IPS DF 4.7 (cell line): ENCODE measurements at regions not wholly inside any gene's neighbourhood (a gene's known extent, or its start where the extent isn't known, plus 50 kb on each side); places are given as distances from the start of the nearest gene placed in this dataset.
"Not testable (repeated sequence)": the region's sequence is repeated elsewhere in the genome, so short reads cannot be mapped to it uniquely, and the experiment has no call there.

Source experiments
- DNase-seq: peaks from one replicate; pipeline ENCODE4 v3.0.0-alpha.2; 2013; ENCODE audit warnings: low spot score; ENCODE audit errors: extremely low read depth

DNA sequence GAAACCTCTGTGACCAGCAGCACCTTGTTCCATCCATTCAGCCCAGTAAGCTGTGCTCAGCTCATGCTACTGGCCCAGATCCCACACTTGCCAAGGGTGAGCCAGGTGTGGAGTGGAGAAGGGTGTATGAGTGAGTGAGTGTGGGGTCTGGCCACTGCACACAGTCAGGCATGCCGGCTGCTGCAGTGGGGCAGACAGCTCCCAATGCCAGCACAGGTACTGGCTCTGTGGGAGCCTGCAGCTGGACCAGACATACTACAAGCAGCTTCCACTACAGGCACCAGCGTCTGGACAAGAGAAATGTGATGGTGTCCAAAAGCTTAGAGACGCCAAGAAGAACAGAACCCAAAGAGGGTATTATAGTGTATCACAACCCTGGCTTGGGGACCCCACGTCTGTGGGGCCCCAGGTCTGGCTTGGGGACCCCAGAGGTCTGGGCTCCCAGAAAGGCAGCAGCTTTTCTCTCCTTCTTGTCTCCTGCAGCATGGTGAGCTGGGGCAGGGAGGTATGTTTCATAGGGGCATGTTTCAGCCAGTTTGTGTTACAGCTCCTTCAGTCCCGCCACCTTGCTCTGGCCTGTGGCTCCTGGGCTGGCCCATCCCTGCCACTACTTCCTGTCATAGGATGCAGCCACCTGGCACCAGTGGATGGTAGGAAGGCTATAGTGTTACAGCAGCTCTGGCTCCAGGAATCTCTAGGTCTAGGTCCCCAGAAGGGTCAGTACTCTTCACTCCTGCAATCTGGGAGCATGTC, 152.4 kb upstream of the HSF2 start:
- no peak for DNase-seq

DNA sequence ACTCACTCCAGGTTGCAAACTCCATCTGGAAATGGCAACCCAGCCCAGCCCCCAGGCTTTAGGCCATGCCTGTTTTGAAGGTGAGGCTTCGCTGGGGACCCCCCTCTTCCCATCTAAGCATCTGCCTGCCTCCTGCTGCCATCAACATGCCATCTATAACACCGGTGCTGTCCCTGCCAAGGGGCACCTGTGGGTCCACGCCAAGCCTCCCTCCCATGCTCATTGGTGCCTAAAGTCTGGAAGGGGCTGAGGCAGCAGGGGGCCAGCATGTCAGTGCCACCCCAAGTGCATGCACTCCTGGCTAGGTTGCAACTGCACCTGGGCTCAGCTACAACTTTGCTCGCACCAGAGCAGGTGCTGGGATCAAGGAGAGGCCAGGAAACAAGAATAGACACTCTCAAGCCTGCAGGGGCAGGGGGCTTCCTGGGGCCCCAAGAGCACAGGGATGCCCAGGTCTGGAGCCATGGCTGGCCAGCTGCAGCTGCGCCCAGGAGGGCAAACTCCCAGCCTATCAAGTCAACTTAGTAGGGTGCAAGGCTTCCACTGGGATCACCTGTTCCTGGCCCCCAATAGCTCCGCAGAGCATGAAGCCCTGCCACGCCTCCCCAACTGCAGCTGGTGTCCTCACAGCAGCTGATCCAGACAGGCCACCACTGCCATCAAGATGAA, 151.3 kb upstream of the HSF2 start:
- no peak for DNase-seq

DNA sequence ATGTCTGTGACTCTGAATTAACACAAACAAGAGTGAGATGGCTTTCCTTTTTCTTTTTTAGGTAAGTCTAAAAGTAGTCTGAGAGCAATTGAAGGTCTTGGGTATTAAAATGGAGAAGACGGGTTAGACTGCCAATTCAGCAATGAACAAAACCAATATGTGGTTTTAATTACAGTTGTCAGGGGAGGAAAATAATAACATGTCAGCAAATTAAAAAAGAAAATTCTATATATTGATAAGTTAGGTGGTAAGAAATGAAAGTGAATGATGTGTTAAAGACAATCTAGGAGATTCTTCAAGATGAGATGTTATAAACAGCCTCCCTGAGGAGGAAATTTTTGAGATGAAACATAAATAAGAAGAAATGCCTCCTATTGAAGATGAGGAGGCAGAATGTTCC, 150.6 kb upstream of the HSF2 start:
- DNase-seq = no peak

DNA sequence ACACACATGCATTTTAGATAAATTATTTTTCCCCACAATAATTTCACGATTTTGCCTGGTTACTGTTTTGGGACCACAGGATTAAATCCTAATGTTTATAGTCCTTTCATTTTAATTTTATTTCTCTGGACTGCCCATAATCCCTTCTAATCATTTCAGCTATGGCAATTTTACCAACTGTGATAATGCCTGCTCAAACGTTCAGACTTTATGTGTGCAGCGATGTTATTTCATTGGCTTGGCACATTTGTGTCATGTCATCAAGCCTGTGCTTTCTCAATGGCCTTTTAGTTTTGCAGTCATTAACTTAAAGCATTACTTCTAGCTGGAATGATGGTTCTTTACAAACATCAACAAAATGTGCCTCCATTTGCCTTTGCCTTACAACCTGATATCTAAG, 140.6 kb upstream of the HSF2 start:
- no peak for DNase-seq

DNA sequence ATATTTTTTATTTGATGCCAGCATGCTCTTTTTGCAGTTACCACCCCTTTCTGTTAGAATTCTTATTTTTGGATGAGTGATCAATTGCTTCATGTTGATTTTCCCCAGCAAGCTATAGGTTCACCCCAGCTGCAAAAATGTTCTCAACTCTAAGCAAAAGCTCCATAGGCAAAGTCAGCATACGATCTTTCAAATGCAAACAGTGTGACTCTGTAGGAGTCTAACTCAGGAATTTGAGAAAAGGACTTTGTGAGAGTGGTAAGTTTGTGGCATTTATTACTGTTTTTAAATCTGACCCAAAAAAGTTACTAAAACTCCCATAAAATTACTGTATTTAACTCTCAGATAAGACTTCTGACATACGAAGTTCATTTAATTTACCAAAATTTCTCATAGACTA, 134.9 kb upstream of the HSF2 start:
- peak; percentile 36 for DNase-seq

DNA sequence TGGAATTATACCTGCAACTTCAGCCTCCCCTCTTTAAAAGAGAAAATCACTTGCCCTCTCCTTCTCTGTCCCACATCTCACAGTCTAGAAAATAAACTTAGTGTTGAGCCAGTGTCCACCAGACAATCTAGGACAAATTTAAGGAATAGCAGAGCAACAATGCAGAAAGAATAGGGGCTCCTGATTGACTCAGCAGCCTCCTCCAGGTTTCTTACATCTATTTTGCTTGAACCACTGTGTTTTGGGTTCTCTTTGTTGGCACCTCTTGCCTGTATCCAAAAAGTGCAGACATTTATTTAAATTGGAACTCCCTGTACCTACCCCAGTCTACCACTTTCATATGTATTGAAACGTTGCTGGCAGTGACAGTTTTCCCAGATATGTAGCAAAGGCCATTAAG, 133.7 kb upstream of the HSF2 start:
- DNase-seq = no peak

DNA sequence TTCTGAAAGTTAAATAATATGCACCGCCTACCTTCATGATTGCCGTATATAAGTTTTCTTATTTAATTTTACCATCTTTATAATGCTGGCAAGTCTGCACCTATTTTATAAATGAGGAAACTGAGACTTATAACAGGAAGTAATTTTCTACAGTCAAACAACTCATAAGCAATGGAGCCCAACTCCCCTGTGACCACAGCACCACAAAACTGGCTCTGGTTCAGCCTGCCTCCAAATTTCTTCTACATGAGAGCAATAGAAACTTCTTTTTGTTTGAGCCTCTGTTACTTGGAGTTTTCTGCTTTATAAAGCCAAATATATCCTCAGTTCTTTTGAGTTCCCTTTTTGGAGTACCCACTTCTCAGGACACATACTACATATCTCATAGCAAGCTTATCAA, 131.1 kb upstream of the HSF2 start:
- DNase-seq = no peak

DNA sequence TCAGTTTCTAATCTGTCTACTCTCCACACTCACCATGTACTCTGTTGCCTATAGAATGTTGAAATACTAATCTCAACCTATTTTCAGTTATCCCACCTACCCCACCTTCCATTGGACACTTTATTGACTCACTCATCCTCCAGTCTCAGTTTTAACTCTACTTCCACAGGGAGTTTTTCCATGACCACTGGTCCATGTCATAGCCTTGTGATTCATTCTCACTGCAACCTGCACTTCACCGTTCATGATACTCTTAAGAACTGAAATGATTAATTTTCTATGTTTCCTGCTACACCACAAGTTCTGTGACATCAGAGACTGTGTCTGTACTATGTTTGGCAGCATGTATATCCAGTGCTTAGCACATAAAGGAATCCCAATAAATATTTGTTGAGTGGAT, 122.8 kb upstream of the HSF2 start:
- DNase-seq = no peak

DNA sequence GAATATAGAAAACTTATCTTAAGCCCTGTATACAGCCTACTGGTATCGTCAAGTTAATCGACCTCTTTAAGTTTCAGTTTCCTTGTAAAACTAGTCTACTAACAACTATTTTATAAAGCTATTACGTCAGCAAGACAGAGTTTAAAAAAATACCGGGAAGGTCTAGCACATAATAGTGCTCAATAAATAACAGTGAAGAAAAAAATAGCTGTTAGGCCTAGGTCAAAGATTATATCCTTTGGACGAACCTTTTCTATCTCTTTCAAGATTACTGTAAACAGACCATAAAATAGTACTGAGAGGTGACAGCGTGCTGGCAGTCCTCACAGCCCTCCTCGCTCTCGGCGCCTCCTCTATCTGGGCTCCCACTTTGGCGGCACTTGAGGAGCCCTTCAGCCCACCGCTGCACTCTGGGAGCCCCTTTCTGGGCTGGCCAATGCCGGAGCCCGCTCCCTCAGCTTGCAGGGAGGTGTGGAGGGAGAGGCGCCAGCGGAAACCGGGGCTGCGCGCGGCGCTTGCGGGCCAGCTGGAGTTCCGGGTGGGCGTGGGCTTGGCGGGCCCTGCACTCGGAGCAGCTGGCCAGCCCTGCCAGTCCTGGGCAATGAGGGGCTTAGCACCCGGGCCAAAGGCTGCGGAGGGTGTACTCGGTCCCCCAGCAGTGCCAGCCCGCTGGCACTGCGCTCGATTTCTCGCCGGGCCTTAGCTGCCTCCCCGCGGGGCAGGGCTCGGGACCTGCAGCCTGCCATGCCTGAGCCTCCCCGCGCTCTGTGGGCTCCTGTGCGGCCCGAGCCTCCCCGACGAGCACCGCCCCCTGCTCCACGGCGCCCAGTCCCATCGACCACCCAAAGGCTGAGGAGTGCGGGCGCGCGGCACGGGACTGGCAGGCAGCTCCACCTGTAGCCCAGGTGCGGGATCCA, 119.1 kb upstream of the HSF2 start:
- DNase-seq = not testable (repeated sequence)

DNA sequence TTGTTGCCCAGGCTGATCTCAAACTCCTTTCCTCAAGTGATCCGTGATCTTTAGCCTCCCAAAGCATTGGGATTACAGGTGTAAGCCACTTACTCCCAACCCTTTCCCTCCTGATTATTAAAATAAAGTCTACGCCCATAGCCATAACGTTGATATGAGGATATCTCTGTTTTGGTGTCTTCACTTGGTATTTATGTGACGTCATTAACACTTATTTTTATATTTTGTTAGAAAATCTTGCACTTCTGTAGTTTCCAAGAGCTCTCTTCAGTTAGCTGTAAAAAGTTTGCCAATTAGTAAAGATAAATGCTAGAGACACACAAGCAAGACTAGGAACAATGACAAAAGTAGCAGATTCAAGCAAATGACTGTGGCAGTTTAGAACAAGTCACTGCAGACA, 115.6 kb upstream of the HSF2 start:
- no peak for DNase-seq

DNA sequence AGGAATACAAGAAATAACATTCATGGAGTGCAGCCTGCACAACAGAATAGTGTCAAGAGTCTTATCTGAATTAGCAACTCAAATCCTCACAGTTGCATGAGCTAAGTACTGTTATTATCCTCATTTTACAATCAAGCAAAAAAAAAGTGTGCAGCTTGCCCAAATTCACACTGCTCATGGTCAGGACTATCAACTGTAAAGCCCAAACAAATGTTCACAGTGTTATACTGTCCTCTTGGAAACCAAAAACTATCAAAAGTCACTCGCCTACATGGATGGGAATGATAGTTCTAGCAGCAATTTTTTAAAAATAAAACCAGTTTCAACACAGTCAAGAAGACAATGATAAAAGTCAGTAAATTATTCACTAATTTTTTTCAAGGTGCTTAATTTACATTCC, 114.6 kb upstream of the HSF2 start:
- DNase-seq = no peak

DNA sequence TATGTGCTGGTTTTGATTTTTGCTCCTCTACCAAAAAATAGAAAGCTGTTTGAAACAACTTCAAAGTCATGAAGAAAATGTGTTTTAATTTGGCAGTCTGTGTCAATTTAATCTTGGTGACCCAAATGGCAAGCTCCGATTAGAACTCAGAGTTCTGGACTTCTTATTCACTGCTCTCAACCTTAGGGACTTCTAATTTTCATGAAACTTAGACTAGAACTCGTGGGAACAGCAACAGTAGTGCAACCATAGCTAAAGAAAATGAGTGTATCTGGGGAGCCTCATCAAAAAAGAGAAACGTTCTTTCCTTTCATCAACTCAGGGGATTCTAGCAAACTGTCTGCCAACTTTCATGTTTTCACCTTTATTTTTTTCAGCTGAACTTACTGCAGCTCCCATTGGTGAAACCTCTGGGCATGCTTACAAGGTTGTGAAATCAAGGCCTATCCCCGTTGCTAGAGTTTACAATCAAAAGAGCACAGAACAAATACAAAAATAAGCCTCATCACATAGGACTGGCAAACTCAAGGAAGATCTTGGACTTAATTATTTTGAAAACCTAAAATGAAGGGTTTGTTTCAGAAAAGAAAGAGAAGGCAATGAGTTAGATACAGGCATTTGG, 114.0 kb upstream of the HSF2 start:
- no peak for DNase-seq

DNA sequence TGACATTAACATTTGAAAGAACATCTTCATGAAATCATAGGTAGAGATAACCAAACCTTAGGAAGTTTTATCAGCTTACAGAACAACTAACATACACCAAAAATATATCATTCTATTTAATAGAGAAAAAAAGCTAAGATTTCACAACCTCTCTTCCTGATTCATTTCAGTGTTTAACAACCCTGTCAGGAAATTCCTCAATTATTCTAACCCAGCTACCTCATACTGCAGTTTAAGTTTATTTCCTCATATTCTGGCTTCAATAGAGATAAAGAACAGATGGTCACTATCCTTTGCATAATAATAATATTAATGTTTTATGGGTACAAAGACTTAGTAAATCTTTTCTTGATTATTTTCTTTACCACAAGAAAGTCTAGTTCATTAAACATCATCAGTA, 112.9 kb upstream of the HSF2 start:
- no peak for DNase-seq

DNA sequence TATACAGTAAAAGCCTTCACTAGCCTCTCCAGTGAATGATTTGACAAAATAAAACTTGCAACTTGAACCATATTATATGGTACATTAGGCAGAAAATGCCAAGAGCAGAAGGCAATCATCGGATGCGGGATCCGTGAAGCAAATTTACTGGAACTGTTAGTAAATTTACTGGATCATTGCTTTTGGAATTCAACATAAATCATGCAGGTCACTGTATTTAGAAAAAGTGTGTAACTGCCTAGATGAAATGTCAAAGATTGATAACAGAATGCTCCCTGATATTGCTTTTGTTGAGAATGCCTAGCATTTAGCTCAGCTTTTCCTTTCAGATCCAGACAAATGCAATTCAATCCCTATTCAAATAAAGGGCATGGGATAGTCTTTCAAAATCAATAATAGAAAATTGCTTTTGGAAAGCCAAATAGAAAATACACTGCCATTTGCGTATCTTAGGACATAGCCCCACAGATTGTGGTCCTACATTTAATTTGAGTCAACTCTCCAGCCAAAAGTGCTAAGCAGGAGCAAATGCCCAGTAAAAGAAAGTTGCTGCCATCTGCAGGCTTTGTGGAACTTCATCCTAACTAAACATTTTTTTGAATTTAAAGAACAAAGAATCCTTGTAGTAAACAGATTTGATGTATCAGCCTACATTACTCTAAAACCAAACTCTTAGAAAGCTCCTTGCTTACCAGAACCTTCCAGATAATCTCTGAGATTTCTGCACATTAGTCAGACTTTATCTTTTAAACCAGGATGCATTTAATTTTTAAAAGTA, 109.5 kb upstream of the HSF2 start:
- peak; percentile 16 for DNase-seq

DNA sequence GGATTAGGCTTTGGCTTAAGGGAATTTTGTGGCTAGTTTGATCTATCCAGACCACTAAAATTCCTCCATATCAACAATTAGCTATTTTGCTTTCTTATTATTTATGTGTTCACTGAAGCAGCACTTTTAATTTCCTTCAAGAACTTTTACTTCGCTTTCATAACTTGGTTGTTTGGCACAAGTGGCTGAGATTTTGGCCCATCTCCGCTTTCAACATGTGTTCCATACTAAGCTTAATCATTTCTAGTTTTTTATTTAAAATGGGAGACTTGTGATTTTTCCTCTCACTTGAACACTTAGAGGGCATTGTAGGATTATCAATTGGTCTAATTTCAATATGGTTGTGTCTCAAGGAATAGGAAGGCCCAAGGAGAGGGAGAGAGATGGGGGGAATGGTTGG, 102.4 kb upstream of the HSF2 start:
- no peak for DNase-seq

DNA sequence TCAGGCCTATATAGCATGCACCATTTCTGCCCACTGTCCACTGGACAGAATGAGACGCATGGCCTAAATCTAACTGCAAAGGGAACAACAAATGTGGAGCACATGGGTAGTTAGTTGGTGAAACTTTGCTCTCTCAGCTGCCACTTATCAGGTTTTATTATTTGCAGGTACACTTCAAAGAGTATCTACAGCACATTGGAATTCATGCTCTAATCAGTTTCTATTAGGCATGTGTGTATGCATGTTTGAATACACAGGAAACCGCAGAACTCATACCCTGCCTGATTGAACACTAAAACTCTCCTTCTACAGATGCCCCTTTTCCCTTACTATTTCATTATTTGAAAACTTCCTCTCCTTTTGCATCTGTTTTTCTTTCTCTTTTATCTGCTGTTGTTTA, 97.4 kb upstream of the HSF2 start:
- DNase-seq = no peak

DNA sequence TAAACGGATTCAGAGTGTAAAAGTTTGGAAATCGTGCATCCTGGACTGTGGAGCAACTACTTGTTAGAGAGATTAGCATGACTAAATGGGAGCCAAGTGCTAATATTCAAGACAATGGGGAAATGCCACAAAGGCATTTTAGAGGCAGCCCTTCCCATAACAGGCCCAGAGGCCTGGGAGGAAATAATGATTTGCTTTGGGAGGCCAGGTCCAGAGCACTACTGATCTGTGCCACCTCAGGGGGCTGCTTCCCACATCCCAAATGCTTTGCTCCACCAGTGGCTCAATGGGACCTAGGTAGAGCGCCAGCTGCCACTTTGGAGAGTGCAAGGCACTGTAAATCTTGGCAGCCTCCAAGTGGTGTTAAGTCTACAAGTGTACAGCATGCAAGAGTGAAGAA, 91.9 kb upstream of the HSF2 start:
- DNase-seq = no peak

DNA sequence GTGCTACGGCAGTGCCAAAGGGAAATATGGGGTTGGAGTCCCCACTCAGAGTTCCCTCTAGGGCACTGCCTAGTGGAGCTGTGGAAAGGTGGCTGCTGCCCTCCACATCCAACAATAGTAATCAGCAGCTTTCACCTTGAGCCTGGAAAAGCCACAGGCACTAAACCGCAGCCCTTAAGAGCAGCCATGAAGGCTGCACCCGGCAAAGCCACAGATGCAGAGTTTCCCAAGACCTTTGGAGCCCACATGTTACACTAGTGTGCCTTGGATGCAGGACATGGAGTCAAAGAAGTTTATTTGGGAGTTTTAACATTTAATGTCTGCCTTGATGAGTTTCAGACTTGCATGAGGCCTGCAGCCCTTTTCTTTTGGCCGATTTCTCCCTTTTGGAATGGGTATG, 91.4 kb upstream of the HSF2 start:
- no peak for DNase-seq

DNA sequence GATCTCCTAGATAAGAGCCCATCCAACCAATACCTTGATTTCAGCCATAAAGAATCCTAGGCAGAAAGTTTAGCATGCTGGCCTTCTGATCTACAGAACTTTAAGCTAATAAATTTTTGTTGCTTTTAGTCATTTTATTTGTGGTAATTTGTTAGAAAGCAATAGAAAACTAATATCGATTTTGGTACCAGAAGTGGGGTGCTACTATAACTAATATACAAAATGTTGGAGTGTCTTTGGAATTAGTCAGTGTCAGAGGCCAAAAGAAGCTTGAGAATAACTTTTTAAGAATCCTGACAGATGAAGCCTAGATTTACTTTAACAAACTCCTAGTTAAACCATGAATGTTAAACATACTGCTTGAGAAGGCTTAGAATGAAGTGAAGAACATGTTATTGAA, 83.6 kb upstream of the HSF2 start:
- DNase-seq = no peak

DNA sequence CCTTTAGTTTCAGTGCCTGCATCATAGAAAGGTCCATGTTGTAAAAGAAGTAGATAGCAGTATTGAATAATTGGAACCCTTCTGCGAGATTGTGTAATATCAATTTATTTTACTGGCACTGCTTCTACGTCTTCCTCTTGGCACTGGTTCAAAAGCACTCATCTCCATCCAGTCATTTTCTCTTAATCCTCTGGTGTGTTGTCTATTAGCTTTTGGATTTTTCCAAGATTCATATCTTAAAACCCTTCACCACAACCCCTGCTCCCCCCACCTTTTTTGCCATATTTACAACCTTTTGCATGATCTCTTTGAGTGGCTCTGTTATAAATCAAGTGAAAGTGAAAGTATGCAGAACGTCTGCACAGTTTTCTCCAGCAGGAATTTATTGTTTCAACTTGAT, 76.6 kb upstream of the HSF2 start:
- DNase-seq = no peak

DNA sequence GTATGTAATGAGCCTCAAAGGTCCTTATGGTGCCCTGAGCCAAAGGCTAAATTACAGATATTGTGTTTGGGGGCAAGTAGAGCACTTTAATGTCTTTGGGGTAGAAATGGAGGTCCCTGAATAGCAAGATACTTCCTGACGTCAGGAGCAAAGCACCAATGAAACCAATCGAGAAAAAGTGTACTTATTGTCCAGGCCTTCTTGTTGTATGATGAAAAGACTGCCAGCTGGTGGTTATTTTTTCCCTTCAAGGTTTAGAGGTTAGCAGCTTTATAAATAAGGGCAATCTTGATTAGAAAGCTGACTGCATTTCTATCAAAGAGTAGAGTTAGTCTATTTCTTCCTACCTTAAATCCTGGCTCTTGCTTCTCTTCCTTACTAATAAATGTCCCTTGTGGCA, 76.1 kb upstream of the HSF2 start:
- no peak for DNase-seq
